Brain microvascular endothelial cell (primary cell): ENCODE measurements at regions not wholly inside any gene's neighbourhood (a gene's known extent, or its start where the extent isn't known, plus 50 kb on each side); places are given as distances from the start of the nearest gene placed in this dataset.

Source experiments
- DNase-seq: peaks from one replicate; pipeline ENCODE4 v3.0.0-alpha.2; 2020
- H3K27ac ChIP-seq: fragments of 250-450 bp; sonication (Bioruptor Pico); 2 replicates; pipeline ENCODE4 v1.5.1; 2020; ENCODE audit warnings: mild to moderate bottlenecking, moderate library complexity
- H3K27me3 ChIP-seq: fragments of 250-450 bp; sonication (Bioruptor Pico); replicated peaks from 2 replicates; pipeline ENCODE4 v1.5.1; 2020; ENCODE audit warnings: mild to moderate bottlenecking
- H3K36me3 ChIP-seq: fragments of 250-450 bp; sonication (Bioruptor Pico); replicated peaks from 2 replicates; pipeline ENCODE4 v1.5.1; 2020; ENCODE audit warnings: mild to moderate bottlenecking
- H3K4me3 ChIP-seq: 2 replicates; pipeline ENCODE4 v1.5.1; 2011; ENCODE audit warnings: low read depth, mild to moderate bottlenecking, control low read depth, low read length, moderate library complexity
- CTCF ChIP-seq: IDR thresholded peaks from 2 replicates; pipeline ENCODE4 v1.5.1; 2011; ENCODE audit warnings: low read depth, mild to moderate bottlenecking, moderate library complexity, low read length, control low read depth, inconsistent platforms; ENCODE audit errors: missing control alignments
- in situ Hi-C: cut with HindIII; loops from 2 replicates; pipeline ENCODE4 v1.10.0; 2017; ENCODE audit warnings: low sequenced_read_pairs, low pct_ligation_motif_present

GRCh38 chr2:19114754-19115231, 243.6 kb downstream of the OSR1 start:
- Histone ChIP-seq H3K27me3 (no peaks in the 10 kb centered on the region), H3K4me3 (no peak overlapping the region), H3K36me3 (no peaks in the 10 kb centered on the region), H3K27ac (peak overlapping the region; percentile 46)
- in situ Hi-C loops = no loop called here
- no peak for TF ChIP-seq CTCF
- DNase-seq = peak; percentile 60

- no peak for TF ChIP-seq CTCF
- no peaks in the 10 kb centered on the region for H3K36me3 ChIP-seq
- no peak overlapping the region for H3K4me3 ChIP-seq
- DNase-seq = no peak
- no peaks in the 10 kb centered on the region for H3K27me3 ChIP-seq
- no peak overlapping the region for H3K27ac ChIP-seq
- in situ Hi-C loops = no loop called here
Measured at GRCh38 chr2:19114126-19114525, 244.3 kb downstream of the OSR1 start.

GRCh38 chr2:19111354-19111753, 247.1 kb downstream of the OSR1 start:
- TF ChIP-seq CTCF = no peak
- DNase-seq = no peak
- no peak overlapping the region for H3K27ac ChIP-seq
- in situ Hi-C loops = no loop called here
- no peaks in the 10 kb centered on the region for H3K36me3 ChIP-seq
- no peaks in the 10 kb centered on the region for H3K27me3 ChIP-seq
- H3K4me3 ChIP-seq = no peak overlapping the region

- no peak for DNase-seq
- Histone ChIP-seq H3K27me3 (no peaks in the 10 kb centered on the region), H3K27ac (no peak overlapping the region), H3K4me3 (no peak overlapping the region), H3K36me3 (no peaks in the 10 kb centered on the region)
- no peak for TF ChIP-seq CTCF
- in situ Hi-C loops = no loop called here
Measured at GRCh38 chr2:19109518-19109917, 248.9 kb downstream of the OSR1 start.

GRCh38 chr2:19106376-19106775, 252.0 kb downstream of the OSR1 start:
- Histone ChIP-seq H3K4me3 (no peak overlapping the region), H3K36me3 (no peaks in the 10 kb centered on the region), H3K27me3 (no peaks in the 10 kb centered on the region), H3K27ac (no peak overlapping the region)
- TF ChIP-seq CTCF = no peak
- in situ Hi-C loops = no loop called here
- no peak for DNase-seq

GRCh38 chr2:19104503-19104902, 253.9 kb downstream of the OSR1 start:
- in situ Hi-C loops = no loop called here

More at GRCh38 chr2:19104503-19104902, 253.9 kb downstream of the OSR1 start:
- H3K27me3 ChIP-seq = no peaks in the 10 kb centered on the region
- no peak overlapping the region for H3K4me3 ChIP-seq
- no peak for TF ChIP-seq CTCF
- DNase-seq = no peak
- no peak overlapping the region for H3K27ac ChIP-seq
- H3K36me3 ChIP-seq = no peaks in the 10 kb centered on the region
